HG02973 (cell line): ENCODE measurements at regions not wholly inside any gene's neighbourhood (a gene's known extent, or its start where the extent isn't known, plus 50 kb on each side); places are given as distances from the start of the nearest gene placed in this dataset.

Experiments used
- ATAC-seq: cut with Tn5 transposase; IDR thresholded peaks from one replicate; pipeline ENCODE4 v1.9.1; 2021; ENCODE audit warnings: moderate library complexity; ENCODE audit not compliant: unreplicated experiment

DNA sequence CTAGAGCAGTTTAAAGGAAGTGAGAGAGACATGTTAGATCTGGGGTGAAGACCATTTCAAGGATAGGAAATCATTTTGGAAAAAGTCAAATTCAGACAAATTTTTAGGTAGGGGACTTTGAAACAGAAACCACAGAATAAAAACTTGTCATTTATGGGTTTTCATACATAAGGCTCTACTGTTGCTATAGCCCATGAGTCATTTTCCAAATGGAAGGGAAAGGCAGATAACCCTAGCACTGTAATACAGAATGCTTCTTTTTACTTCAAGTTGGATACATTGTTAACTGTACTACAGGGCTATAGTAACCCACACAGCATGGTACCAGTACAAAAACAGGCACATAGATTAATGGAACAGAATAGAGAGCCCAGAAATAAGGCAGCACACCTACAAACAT is 455.4 kb downstream of the EBF1 start:
- ATAC-seq, result no peak

DNA sequence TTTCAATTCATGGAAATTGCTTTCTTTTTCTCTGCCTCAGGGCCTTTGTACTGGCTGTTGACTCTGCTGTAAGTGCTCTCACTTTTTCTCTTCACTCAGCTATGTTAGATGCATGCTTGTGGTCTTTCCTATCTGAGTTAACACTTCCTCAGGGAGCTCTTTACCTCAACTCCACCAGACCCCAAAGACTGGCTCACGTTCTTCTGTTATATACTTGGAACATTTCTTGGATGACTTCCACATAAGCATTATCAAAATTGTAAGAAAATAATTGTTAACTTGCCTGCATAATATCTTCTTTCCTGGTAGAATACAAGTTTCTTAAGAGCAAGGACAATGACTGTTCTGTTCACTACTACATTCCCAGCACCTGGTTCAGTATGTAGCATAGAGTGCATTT is 455.9 kb downstream of the EBF1 start:
- no peak for ATAC-seq

DNA sequence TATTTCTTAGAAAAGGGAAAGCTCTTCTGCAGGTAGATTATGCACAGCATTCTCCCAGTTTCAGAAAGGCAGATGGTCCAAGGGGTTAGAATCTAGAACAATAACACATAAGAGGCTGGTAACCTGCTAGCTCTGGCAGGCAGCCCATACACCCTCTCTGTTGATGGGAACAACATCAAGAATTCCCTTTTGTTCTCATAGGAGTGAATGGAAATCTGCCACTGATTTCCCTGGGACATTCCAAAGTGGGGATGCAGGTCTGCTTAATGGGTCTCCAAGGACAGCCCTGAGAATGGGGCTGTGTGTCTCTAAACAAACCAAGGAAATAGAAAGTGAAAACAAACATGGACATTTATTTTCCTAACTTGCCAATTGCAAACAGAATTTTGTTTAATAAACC is 456.8 kb downstream of the EBF1 start:
- ATAC-seq, result no peak

- no peak for ATAC-seq
Measured at GRCh38 chr5:158641016-158641415, 458.7 kb downstream of the EBF1 start.

- no peak for ATAC-seq
Measured at GRCh38 chr5:158640593-158640980, 459.1 kb downstream of the EBF1 start.

DNA sequence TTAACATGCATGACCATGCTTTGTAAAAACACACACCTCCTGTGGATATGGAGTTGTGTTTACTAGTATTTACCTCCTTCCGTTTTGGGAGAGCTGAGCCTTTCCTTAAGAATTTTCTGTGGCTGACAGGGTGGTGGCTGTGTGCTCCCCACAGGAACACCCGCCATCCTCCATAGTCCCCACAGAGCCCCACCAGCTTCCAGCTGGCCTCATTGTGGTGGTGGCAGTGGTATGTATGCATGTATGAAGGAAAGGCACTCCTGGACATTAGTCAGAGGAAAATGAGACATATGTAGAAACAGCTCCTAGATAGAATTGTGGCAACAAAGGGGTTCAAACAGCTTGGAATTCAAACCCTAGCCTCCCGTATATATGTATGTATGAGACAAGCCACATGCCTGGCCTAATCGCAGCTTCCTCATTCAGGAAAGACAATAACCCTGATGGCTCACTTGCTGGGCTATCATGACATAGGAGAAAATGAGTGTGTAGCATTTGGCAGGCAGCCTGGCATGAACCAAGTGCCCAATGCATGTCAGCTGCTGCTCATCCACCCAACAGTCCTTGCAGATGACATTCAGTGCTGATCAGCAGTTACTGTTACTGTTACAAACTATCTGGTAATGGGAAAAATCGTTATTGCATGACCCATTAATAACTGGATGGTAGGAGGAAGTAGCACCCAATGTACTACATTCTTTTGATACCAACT is 459.7 kb downstream of the EBF1 start:
- no peak for ATAC-seq

- ATAC-seq, result no peak
Measured at GRCh38 chr5:158638396-158638795, 461.3 kb downstream of the EBF1 start.

- no peak for ATAC-seq
Measured at GRCh38 chr5:158637039-158637438, 462.7 kb downstream of the EBF1 start.

- ATAC-seq, result no peak
Measured at GRCh38 chr5:158635565-158635964, 464.2 kb downstream of the EBF1 start.

DNA sequence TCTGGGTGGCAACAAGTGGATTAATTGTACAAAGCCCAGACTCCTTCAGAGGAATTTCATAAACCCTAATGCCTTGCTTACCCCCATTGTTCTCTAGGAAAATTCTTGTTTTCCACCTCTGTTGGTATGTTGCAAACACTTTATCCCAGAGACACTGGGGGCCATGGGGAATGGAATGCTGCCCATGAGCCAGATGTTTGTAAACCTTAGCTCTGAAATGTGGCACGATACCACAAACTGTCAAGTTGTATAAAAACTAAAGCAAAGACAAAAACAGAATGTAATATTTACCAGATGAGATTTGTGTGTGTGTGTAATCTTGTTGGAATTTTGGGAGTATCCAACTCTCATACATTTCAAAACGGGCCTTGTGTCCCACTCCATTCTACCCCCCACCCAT is 465.0 kb downstream of the EBF1 start:
- ATAC-seq, result no peak

- ATAC-seq, result no peak
Measured at GRCh38 chr5:158629591-158630312, 470.0 kb downstream of the EBF1 start.

DNA sequence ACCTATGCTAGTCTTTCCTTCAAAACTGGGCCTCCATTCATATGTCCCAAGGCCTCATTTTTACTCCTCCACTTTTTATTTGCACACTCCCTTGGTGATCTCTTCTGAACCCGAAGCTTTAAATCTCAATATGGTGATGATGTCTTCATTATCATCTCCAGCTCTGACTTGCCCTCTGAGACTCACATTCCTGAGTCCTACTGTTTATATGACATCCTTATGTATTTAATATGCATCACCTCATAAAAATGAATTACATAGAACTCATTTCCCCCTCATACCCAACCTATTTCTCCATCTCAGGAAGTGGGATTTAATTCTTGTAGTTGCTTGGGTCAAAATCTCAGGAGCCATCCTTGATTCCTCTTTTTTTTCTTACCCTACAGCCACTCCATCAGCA is 473.0 kb downstream of the EBF1 start:
- ATAC-seq, result no peak

- ATAC-seq, result no peak
Measured at GRCh38 chr5:158623971-158624370, 475.7 kb downstream of the EBF1 start.

DNA sequence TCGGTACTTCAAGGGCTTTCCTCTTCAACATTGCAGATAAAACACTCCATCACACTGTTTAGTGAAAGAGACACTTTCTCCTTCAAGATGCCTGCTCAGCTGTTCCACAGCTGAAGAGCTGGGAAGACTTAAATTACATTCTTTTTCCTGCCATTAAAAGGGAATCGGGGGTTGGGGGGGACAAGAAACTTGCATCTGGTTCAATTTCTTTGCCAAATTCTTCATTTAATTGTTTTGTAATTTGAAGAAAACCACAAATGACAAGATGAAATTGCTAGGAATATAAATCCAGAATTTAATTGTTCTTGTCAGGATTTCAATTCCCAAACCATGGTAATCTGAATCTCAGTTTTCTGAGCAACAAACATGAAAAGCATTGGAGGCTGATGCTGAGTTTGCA is 478.3 kb downstream of the EBF1 start:
- ATAC-seq, result no peak

DNA sequence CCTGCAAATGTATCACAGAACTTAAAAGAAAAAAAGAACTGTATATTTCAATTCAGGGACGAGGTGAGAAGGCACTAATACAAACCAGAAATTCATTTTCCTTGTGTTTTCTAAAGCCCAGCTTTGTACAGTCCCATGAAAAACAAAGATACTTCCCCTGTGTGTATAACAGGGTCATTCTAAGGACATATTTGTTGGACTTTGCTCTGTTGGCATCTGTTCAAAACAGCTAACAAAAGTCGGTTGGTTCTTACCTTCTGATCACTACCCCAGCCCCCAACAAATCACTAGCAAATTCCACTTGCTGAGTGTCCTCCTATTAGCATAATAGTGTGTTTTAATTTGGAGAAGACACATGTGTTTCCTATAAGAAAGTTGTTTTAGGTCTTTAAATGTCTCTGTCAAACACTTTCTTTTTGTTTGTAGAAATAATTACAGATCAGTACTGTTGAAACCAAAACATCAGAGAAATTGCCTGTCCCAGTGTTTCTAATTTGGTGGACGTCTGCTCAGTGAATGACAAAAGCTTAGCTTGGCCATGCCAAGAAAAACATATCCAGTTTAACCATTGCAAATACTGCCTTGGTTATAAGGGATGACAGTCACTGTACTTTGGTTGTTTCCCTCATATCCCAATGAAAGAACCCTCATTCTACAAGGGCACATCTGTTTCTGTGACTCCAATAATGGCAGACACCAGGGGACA is 480.5 kb downstream of the EBF1 start:
- ATAC-seq, result no peak

DNA sequence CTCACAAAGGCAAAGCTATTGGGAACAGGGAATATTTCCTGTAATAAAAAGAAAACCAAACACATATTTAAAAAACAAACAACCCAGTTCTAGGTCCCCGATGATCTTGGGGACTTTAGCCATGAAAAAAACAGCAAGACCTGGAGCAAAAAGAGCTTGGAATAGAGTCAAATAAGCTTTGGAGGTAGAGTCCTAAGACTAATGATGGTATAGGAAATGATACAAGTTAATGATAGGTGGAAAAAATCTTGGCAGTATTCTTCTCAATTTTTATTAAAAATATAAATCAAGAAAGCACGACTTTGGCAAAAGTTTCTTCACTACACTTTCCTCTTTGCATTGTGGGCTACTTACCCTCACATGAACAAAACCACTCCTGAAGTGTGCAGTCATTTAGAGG is 481.5 kb downstream of the EBF1 start:
- no peak for ATAC-seq

- ATAC-seq, result no peak
Measured at GRCh38 chr5:158616707-158617106, 483.0 kb downstream of the EBF1 start.

DNA sequence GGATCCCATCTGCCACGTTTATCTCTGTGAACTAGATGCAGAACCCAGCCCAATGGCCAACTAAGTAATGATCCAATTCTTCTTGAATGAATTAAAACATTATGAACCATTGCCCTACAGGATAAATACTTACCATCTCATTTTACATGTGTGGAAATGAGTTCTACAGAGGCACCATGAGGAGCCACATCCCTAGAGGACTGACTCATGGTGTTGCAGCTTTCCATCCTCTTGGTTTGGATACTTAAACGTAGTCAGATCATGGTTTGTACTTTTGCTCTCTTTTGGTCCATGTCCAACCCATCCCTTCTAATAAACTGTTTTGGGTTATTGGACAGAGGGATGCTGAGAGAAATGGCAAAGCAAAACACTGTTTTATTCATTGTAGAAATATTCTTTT is 484.8 kb downstream of the EBF1 start:
- no peak for ATAC-seq

GRCh38 chr5:158611581-158611980 is 488.1 kb downstream of the EBF1 start:
- ATAC-seq, result no peak

DNA sequence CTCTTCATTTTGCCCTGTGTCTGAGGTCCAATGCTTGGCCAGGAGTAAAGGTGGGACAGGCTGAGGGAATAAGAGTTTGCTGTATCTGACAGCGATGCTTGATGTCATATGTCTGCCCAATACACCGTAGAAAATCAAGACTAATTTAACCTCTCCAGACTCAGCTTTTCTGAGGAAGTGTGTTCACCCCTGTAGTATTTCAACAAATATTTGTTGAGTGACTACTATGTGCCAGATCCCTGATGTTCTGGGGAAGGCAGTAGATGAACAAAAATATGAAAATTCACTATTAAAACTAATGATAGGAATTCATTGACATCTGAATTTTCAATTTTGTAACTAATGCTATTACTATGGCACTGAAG is 489.7 kb downstream of the EBF1 start:
- ATAC-seq, result no peak

- ATAC-seq, result no peak
Measured at GRCh38 chr5:158609333-158610050, 490.2 kb downstream of the EBF1 start.

DNA sequence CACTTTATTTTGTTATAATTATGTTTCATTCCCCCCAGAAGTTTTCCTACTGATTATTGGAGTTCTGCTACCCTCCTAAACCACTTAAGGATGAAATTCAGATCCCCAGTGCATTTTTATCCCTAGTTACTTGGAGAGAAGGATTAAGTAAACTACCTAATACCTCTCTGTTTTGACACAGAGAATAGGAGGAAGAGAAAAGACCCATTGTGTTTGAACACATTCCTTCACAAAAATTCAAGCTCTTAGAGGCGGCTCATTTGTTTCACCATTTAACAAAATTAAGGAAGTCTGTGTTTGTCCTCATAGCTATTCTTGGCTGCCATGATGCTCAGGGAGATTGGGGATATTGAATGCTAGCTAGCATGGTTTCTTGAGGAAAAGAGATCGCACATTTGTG is 492.6 kb downstream of the EBF1 start:
- no peak for ATAC-seq
